ENCODE measurements at regions not wholly inside any gene's neighbourhood (a gene's known extent, or its start where the extent isn't known, plus 50 kb on each side); places are given as distances from the start of the nearest gene placed in this dataset.

GRCh38 chr7:18402488-18403183 lies 92.9 kb upstream of the HDAC9 start:
- TF ChIP-seq CTCF (conservative IDR thresholded peaks at IDR 0.05; ENCODE audit: low read depth, low read length) (no peak), EZH2phosphoT487 (IDR thresholded peaks at IDR 0.05; ENCODE audit: borderline replicate concordance, low read length) (no peak), EZH2 (IDR thresholded peaks at IDR 0.05; ENCODE audit: low read length, unreplicated experiment) (no peak)
